Hepatocyte (in vitro differentiated cells): ENCODE measurements at regions not wholly inside any gene's neighbourhood (a gene's known extent, or its start where the extent isn't known, plus 50 kb on each side); places are given as distances from the start of the nearest gene placed in this dataset.

ENCODE experiments used
- DNase-seq: peaks from one replicate; pipeline ENCODE4 v3.0.0-alpha.2; 2016; ENCODE audit warnings: low spot score
- H2AFZ ChIP-seq: fragments of 200-600 bp; sonication (generic); 2 replicates; pipeline ENCODE4 v1.6.0; 2016; ENCODE audit warnings: antibody characterized with exemption, mild to moderate bottlenecking
- H3K27ac ChIP-seq: fragments of 200-600 bp; sonication (generic); 2 replicates; pipeline ENCODE4 v1.5.1; 2016; ENCODE audit warnings: mild to moderate bottlenecking
- H3K27me3 ChIP-seq: fragments of 200-600 bp; sonication (generic); 2 replicates; pipeline ENCODE4 v1.6.1; 2016
- H3K36me3 ChIP-seq: fragments of 200-600 bp; sonication (generic); replicated peaks from 2 replicates; pipeline ENCODE4 v1.5.1; 2016; ENCODE audit warnings: low read depth; ENCODE audit not compliant: insufficient read depth
- H3K4me1 ChIP-seq: fragments of 200-600 bp; sonication (generic); 2 replicates; pipeline ENCODE4 v1.5.1; 2016; ENCODE audit warnings: mild to moderate bottlenecking, moderate library complexity; ENCODE audit not compliant: insufficient read depth
- H3K4me2 ChIP-seq: fragments of 200-600 bp; sonication (generic); 2 replicates; pipeline ENCODE4 v1.6.0; 2016
- H3K4me3 ChIP-seq: fragments of 200-600 bp; sonication (generic); 2 replicates; pipeline ENCODE4 v1.5.1; 2016; ENCODE audit warnings: mild to moderate bottlenecking
- H3K79me2 ChIP-seq: fragments of 200-600 bp; sonication (generic); 2 replicates; pipeline ENCODE4 v1.6.0; 2017; ENCODE audit warnings: mild to moderate bottlenecking
- H3K9me2 ChIP-seq: fragments of 200-600 bp; sonication (generic); replicated peaks from 2 replicates; pipeline ENCODE4 v1.6.0; 2017; ENCODE audit warnings: mild to moderate bottlenecking; ENCODE audit not compliant: insufficient read depth
- H3K9me3 ChIP-seq: fragments of 200-600 bp; sonication (generic); 2 replicates; pipeline ENCODE4 v1.5.1; 2016; ENCODE audit warnings: low read depth, mild to moderate bottlenecking
- H4K20me1 ChIP-seq: fragments of 200-600 bp; sonication (generic); 2 replicates; pipeline ENCODE4 v1.6.0; 2016; ENCODE audit warnings: mild to moderate bottlenecking; ENCODE audit not compliant: insufficient read depth, poor library complexity, severe bottlenecking
- CTCF ChIP-seq: fragments of 200-600 bp; sonication (generic); IDR thresholded peaks from 2 replicates; pipeline ENCODE4 v1.5.1; 2016; ENCODE audit warnings: antibody characterized with exemption, mild to moderate bottlenecking; ENCODE audit not compliant: poor library complexity
- EZH2 ChIP-seq: fragments of 200-600 bp; sonication (generic); IDR thresholded peaks from 2 replicates; pipeline ENCODE4 v1.6.1; 2016; ENCODE audit warnings: antibody characterized with exemption, mild to moderate bottlenecking, borderline replicate concordance
- EZH2phosphoT487 ChIP-seq: fragments of 200-600 bp; sonication (generic); IDR thresholded peaks from one replicate; pipeline ENCODE4 v1.6.1; 2018; ENCODE audit warnings: antibody characterized with exemption, mild to moderate bottlenecking, low read depth, moderate library complexity; ENCODE audit not compliant: unreplicated experiment, severe bottlenecking
- WGBS: methylation state at CpG from one replicate; pipeline ENCODE4 v1.1.6; 2016; ENCODE audit warnings: low lambda C conversion rate; ENCODE audit errors: missing lambda C conversion rate; 5-methylcytosine and 5-hydroxymethylcytosine counted together

- peak; percentile 16 for DNase-seq
- WGBS, result 77% methylated on average over 7 of the region's 7 CpGs
Observed at GRCh38 chr12:20213723-20214625, 154.4 kb upstream of the PDE3A start.

GRCh38 chr12:20220339-20220738 lies 148.0 kb upstream of the PDE3A start:
- Histone ChIP-seq H3K9me2 (no peaks in the 10 kb centered on the region), H3K36me3 (no peaks in the 10 kb centered on the region), H2AFZ (no peak overlapping the region), H3K4me1 (no peaks in the 10 kb centered on the region), H3K9me3 (no peaks in the 10 kb centered on the region), H3K4me2 (no peak overlapping the region), H3K79me2 (no peaks in the 10 kb centered on the region), H4K20me1 (no peaks in the 10 kb centered on the region), H3K27me3 (no peaks in the 10 kb centered on the region), H3K4me3 (no peak overlapping the region), H3K27ac (no peak overlapping the region)
- WGBS, result 84% methylated on average over 1 of the region's 1 CpG
- DNase-seq, result peak; percentile 5
- TF ChIP-seq EZH2phosphoT487 (no peak), EZH2 (no peak), CTCF (peak; percentile 25)

More at GRCh38 chr12:20213723-20214625, 154.4 kb upstream of the PDE3A start:
- Histone ChIP-seq H3K27me3 (no peaks in the 10 kb centered on the region), H3K9me3 (no peaks in the 10 kb centered on the region), H3K4me2 (no peak overlapping the region), H3K27ac (peak overlapping the region; percentile 79), H3K79me2 (no peaks in the 10 kb centered on the region), H3K4me1 (peaks cover 29% of the 10 kb centered on the region), H3K36me3 (no peaks in the 10 kb centered on the region), H3K4me3 (no peak overlapping the region), H4K20me1 (no peaks in the 10 kb centered on the region), H3K9me2 (no peaks in the 10 kb centered on the region), H2AFZ (no peak overlapping the region)
- no peak for TF ChIP-seq EZH2
- TF ChIP-seq EZH2phosphoT487, result no peak
- TF ChIP-seq CTCF, result no peak

- Histone ChIP-seq H3K27ac (no peak overlapping the region), H4K20me1 (no peaks in the 10 kb centered on the region), H2AFZ (no peak overlapping the region), H3K36me3 (no peaks in the 10 kb centered on the region), H3K4me2 (no peak overlapping the region), H3K4me1 (no peaks in the 10 kb centered on the region), H3K79me2 (no peaks in the 10 kb centered on the region), H3K27me3 (no peaks in the 10 kb centered on the region), H3K9me3 (no peaks in the 10 kb centered on the region), H3K9me2 (no peaks in the 10 kb centered on the region), H3K4me3 (no peak overlapping the region)
- TF ChIP-seq EZH2phosphoT487 (no peak), EZH2 (no peak), CTCF (no peak)
- no peak for DNase-seq
- WGBS, result 76% methylated on average over 5 of the region's 5 CpGs
Observed at GRCh38 chr12:20232931-20233675, 135.2 kb upstream of the PDE3A start.
